ENCODE measurements at regions not wholly inside any gene's neighbourhood (a gene's known extent, or its start where the extent isn't known, plus 50 kb on each side); places are given as distances from the start of the nearest gene placed in this dataset.

DNA sequence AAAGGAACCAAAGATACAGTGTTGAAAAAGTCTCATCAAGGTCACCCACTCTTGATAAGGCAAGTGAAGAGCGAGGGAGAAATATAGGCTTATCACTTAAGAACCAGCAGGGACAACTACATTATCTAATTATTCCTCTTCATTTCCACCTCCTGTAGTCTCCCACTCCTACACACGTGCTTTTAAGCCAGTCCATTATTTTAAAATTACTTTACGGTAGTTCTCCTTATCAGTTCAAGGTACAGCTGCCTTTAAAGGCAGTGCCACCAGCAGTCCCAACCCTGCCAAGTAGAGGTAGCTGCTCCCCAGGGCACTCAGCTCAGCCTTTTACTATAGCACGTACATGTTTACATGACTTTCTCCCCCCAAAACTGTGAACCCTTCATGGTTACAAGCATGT lies 161.5 kb upstream of the BLID start:
- DNase-seq (ENCODE audit: low spot score), result peak; percentile 84

DNA sequence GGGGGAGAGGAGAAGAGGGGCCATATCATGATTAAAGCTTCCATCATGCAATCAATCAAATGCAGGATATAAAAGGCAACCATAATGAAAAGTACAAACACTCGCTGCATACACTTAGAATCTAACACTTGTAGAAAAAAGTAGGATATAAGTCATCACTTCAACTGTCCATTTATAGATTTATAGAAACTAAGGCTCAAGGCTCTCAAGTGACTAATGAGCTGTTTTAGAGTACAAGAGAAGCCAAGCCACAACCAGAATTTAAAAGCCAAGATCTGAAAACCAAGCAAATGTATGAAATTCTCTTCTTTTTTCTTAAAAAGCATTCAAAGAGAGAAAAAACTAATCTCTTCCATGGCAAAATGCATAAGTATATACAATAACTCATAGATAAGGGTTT lies 160.2 kb upstream of the BLID start:
- DNase-seq (ENCODE audit: low spot score), result no peak

DNA sequence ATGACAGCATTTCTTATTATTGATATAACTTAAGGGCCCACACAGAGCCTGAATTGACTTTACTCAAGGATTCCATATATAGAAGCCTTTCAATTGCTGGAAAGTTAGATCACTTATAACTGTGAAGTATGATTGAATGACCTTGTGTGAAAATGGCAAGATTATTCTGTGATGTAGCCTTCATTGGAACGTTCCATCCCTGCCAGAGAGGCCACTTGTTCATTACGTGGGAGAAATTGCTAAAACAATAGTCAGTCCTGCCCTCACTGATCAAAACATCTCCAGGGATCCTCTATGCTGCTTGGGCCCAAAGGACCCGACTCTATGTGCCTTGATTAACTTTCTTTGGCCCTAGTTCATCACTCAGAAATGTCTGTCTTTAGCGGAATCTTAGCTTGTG lies 159.5 kb upstream of the BLID start:
- no peak for DNase-seq (ENCODE audit: low spot score)

DNA sequence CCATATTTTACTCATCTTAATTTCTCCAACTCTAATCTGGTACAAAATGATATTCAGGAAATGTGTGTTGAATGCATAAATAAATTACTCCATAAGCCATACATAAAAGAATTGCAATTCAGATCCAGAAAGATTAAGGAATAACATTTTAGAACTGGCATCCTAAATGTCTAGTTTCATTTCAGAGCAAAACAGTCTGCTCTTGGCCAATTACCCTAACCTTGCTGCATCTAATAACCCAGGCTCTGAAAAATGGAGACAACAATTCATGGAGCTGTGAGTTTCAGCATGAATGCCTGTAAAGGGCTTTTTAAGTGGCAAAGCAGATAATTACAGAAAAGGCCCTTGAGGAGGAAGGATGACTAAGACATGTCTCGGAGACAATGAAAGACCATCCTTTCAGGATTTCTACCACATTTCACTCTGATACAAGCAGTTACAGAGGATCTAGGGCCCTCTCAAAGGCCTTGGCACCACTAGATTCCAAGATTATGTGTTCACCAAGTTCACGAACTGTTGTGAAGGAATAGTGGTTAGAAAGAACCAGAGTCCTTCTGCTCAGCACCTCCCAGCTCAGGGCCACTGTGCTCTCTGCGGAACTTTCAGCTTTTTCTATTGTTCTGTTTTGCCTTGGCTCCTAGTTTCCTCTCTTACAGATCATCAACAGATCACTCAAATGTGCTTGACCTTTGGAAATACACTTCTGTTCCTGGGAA lies 157.6 kb upstream of the BLID start:
- DNase-seq (ENCODE audit: low spot score), result peak; percentile 23

DNA sequence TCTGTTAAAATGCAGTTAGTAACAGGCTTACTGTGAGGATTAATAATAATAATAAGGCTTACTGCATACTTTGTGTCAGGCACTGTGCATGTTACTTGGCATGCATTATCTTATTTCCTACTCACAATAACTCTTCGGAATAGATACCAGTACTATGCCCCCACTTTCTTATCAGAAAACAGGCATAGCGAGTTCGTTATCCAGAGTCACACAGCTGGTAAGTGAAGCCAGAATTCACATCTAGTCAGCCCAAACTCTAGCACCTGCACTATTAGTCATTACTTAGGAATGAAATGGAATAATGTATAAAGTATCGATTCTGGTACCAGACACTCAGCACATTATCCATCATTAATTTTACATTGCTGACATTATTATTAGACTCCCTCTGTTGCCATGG lies 155.7 kb upstream of the BLID start:
- no peak for DNase-seq (ENCODE audit: low spot score)

DNA sequence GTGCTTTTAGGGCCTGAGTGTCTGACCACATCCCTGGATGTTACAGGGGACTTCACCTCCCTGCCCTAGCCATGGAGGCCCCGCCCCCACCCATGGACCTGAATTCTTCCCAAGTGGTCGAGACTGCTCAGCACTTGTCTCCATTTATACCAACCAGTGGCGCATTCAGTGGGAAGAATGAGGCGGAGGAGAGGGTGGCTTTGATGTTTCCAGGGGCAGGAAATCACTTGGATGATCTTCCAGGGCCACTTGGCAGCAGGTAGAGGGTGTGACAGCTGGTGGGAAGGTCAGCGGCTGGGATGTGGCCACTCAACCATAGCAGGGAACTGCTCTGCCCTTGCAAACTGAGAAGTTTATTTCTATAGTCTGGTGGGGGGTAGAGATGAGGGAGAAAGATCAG lies 155.1 kb upstream of the BLID start:
- no peak for DNase-seq (ENCODE audit: low spot score)

DNA sequence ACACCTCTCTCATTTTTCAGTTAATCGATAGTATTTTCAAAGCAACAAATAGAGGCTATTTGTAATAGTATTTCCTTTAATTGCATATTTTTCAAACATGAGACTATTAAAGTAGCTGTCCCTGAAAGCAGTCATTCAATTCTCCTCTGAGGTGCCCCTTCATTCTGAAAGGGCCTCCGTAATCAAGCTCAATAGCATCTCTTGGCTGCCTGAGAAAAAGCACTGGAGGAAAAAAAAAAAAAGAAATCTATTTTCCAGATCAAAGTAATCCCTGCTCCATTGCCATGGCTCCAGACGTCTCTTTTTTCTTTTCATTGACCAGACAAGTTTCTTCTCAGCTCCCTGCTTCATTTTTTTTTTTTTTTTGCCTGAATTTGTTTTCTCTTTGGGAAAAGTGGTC lies 154.5 kb upstream of the BLID start:
- DNase-seq (ENCODE audit: low spot score), result peak; percentile 9

DNA sequence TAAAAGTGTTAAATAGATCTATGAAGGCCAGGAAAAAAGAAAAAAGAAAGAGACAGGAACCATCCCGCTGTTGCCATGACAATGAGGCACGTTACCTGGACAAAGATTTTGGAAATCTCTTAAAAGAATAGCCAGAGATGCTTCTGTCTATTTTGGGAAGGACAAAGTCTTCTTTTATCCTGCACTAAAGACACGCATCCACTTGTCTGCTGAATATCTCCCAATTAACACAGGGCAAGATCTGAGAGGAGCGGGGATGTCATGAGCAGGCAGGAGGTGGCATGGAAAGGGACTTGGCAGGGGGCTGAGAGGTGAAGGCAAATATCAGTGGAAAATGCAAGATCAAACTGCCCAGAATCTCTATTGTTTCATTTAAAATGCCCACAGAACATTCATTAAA lies 153.8 kb upstream of the BLID start:
- DNase-seq (ENCODE audit: low spot score), result no peak

DNA sequence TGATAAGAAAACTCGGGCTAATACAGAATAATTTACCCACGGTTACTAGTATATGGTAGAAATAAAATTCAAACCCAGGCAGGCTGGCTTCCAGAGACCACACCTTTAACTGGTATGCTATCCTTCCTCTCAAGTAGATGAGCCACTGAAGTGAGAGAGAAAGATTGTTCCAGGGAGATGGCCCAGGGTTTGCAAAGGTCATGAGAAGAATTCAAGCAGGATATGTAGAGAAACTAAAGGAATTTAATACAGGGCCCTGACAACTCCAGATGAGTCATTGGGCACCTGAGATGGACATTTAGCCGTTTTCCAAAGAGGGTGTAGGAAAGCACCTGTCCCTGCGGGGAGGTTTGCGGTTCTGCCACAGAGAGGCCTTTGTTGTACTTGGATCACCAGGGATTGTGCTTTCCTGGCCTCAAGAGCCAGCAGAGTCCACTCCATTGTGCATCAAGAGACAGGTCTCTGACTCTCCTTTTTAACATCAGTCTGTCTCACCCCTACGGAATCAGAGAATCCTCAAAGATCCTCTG lies 152.7 kb upstream of the BLID start:
- no peak for DNase-seq (ENCODE audit: low spot score)

DNA sequence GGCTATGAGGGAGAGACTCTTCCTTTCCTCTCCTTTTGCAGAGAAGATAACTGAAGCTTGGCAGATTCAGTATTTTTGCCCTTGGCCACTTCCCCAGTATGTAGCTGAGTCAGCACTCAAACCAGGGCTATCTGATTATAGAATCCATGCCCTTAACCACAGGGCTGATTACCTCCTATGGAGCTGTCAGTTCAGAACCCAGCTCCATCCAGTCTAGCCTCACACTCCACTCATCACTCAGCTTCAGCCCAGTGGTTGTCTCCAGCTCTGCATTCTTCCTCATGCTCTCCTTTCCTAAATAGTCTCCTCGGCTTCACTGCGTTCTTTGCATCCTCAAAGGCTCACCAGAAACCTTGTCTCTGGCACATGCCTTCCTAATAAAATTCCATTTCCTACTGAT lies 151.6 kb upstream of the BLID start:
- no peak for DNase-seq (ENCODE audit: low spot score)

DNA sequence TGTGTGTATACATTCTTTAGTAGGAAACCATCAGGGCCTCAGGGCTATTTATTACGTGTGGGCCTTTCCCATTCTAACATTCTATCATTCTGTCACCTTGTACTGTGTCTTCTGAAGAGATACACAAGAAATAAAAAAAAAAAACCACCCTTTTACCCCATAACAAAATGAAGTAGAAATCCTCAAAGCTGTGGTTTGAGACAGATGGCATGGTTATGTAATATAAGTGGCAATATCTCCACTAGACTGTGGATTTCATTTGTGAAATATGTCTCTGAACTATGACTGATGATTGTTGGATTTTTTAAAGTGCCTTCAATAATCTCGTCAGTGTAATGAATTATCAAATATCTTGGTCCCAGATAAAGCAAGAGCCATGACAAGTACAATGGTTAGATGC lies 150.0 kb upstream of the BLID start:
- DNase-seq (ENCODE audit: low spot score), result no peak

DNA sequence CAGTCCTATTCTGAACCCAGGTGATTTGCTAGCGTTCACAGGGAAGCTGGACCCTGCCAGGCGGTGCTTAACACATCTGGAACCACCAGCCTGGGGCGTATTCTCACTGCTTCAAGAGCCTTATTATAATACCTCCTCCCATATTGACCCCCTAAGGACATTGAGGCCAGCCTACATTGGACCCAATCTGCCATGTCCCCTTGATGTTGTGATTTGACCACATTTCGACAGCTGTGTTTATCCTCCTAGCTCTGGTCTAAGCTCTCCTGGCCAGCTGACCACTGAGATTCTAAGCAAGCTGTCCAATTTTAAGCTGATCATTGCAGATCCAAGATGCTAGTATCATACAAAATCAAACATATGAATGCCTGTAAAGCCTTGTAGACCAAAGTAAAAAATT lies 148.1 kb upstream of the BLID start:
- no peak for DNase-seq (ENCODE audit: low spot score)

DNA sequence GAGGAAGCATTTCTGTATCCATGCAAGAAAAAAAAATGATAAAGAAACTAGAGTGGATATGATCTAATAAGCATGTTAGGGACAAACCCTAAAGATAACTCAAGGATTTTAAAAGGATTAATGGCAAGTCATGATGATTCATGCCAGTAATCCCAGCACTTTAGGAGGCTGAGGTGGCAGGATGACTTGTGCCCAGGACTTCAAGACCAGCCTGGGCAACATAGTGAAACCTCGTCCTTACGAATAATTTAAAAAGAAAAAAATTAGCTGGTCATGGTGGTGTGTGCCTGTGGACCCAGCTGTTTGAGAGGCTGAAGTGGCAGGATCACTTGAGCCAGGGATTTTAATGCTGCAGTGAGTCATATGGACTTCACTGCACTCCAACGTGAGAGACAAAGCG lies 145.5 kb upstream of the BLID start:
- no peak for DNase-seq (ENCODE audit: low spot score)

DNA sequence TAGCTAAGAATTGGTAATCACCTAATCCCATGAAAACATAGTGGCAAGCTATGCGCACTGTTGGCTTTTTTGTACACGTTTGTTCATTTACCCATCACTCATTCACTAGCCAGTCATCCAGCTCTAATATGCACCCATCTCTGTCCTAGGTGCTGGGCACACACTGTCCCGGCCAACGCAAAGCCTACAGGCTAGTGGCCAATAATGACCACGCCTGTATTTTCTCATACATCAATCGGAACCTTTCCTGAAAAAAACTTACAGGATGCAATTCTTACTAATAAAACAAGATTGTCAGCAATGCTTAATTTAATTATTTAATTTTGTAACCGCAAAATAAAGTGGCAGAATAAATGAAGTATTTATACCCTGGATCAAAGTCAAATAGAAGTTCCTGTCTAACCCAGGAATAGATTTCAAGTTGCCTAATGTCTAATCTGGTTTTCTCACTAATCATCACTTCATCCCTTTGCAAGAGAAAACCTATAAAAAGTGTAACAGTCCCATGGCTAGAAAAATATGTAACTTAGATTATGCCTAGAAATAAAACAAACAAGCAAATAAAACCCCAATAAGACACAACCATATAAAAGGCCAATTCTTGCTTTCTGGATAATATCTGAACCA lies 143.3 kb upstream of the BLID start:
- no peak for DNase-seq (ENCODE audit: low spot score)

DNA sequence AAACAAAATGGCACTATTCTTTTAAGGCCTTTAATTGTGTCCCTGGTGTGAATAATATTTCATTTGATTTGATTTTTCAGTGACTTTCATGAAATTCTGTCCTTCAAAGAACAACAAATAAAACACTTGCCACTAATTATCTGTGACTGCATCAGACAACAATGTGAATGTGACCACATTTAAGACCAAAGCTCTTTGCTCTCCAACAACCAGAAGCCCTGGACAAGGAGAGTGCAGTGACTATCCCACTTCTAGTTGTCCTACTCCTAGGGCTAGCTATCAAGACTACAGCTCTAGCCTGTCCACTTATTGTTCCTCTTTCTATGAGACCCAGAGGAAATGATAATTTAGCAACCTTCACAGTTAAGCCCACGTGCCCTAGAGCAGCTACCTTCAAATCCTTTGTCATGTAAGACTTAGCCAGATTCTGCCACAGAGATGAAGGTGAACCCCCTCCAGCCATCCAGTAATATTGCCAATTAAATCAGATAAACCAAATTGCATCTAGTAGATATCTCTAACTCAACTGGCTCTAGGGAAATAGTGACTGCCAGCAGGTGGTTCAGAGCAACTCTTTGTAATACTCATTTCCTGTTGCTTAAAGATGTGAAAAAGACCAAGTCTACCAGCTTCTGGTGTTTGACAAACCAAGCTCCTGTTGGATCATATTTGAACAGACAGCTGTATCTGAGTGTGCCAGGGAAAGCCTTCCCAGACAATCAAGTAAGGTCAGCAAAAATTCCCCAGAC lies 142.6 kb upstream of the BLID start:
- no peak for DNase-seq (ENCODE audit: low spot score)

DNA sequence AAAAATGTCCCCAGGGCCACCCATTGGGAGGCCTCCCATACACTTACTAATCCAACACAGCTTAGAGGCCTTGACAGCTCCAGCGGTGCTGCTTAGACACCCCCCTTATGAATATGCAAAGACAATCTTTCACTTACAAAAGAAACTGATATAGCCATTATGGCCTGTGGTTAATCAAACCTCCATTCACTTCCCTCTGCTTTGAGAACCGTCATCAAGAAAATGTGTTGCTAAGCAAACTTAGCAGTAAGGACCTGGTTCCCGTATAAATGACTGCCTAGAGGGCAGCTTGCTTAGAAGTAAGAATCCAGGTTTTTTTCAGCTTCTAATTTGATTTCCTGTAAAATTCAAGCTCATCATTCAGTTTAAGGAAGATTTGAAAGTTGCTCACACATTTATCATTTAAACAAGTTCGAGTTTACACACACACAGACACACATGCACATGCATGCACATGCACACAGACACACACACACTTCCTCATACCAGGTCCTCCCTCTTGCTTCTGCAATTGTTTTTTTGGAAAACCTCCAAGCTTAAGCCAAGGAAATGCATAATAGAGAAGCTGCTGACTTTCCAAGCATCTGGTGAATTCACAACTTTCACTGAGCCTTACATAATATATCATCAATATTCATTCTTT lies 137.7 kb upstream of the BLID start:
- DNase-seq (ENCODE audit: low spot score), result no peak

DNA sequence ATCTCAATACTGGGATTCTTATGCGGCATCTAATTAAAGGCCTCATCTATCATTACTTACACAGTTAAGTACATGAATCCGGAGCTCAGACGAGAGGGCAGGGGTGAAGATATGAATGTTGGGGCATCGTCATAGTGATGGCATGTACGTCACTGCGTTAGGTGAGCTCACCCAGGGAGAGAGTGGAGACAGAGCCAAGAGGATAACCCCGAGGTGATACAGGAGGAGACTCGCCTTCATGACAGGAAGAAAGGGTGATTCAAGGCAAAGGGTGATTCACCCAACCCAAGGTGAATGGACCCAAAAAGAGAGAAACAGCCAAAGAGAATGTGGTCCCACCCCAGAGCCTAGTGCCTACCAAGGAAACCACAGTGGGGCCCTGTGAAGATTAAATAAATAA lies 132.9 kb upstream of the BLID start:
- no peak for DNase-seq (ENCODE audit: low spot score)

DNA sequence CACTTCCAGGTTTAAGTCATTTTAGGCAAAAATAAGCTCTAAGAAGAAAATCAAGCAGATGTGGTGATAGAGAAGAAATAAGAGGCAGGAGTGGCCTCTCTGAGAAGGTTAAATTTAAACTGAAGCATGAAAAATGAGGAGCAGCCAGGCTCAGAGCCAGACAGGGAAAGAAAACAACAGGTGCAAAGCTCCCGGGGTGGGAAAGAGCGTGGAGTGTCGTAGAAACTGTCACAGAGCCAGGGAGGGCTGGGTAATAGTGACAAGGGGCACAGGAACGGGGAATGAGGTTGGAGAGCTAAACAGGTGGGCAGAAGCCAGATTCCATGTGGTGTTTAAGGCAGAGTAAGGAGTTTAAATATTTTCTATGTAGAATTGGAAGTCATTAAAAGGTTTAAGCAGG lies 132.1 kb upstream of the BLID start:
- no peak for DNase-seq (ENCODE audit: low spot score)

DNA sequence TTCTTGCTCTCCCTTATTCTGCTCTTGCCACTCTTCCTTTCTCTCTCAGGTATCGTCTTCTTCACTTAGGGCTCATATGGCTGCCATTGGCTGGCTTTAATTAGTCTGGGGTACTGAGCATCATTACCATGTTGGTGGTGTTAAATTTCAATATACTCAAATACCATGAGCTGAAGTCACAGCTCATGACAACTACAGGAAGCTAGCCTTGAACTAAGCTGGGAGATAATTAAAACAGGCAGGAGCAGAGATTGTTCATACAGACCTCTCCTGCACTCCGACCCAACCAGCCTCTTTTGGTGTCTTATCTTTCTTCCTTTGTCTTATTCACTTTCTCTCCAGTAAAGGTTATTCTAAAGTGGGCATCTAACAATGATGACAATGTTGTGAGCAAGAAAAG lies 130.9 kb upstream of the BLID start:
- no peak for DNase-seq (ENCODE audit: low spot score)

DNA sequence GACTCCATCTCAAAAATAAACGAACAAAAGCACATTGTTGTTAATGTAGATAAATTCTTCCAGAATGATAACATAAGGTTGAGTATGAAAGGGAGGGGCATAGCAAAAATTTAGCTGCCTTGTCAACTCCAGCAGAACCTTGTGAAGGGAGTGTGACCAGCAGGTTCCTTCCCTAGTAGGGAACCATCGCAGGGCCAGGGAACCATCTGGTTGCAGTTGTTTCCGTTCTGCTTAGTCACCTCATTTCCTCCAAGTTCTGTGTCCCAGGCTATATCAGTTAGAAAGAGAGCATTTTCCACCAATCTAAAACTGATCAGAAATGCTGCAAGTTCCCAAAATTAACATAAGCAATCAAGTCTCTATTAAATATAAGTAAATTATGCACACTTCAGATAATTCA lies 126.7 kb upstream of the BLID start:
- no peak for DNase-seq (ENCODE audit: low spot score)

DNA sequence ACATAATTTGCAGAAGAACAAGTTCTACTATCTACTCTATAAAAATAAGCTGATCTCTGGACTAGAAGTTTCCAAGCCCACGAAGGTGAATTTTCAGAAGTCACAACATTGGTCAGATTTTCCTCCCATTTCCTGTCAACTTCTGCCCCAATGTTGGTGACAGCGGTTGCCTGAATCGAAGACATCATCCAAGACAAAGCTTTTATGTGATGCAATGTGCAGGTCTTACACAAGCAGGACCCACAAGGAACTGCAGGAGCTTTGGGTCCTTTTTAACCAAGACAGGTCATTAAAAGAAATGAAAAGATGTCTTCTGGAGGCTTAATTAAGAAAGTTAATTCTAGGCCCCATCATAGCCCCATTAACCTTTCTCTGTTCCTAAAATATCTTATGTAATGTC lies 125.6 kb upstream of the BLID start:
- DNase-seq (ENCODE audit: low spot score), result no peak

DNA sequence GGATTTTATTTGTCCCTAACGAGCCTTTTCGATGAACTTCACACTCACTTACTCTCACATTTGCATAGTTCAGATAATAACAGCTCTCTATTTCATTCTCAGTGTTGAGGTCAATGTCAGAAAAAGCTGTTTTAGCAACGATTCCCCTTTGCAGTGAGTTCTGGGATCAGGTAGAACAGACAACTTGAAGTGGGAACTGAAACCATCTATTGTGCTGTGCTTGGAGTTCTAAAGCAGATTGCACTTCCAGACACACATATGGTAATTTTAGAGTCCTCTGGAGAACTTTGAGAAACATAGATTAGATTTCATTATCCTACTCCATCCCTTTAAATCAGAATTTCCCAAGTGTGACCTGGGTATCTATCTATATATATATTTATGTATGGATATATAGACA lies 124.6 kb upstream of the BLID start:
- DNase-seq (ENCODE audit: low spot score), result no peak
